ENCODE measurements at regions not wholly inside any gene's neighbourhood (a gene's known extent, or its start where the extent isn't known, plus 50 kb on each side); places are given as distances from the start of the nearest gene placed in this dataset.

DNA sequence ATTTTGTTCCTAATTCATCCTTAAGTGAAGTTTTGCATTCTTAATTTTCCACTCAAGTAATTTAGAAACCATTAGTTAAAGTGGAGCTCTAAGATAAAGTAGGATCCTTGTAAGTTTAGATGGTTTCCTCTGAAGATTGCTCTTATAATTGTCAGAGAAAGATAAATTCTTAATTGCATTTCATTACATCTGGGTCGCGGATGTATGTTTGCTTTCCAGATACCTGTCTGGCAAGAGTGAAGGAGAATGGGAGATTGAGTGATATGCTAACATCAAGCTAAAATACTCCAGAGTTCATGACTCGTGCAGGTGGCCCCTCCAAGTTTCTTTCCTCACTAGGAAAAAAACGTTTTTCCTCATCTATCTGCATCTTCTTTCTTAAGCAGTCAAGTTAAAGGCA lies 361.8 kb downstream of the DOK5 start:
- no peak for TF ChIP-seq SUZ12 (IDR thresholded peaks at IDR 0.05; ENCODE audit: extremely low read depth, insufficient read depth, insufficient read length)
- TF ChIP-seq YY1 (IDR thresholded peaks at IDR 0.05; ENCODE audit: insufficient read depth, insufficient read length): no peak
